ENCODE measurements at regions not wholly inside any gene's neighbourhood (a gene's known extent, or its start where the extent isn't known, plus 50 kb on each side); places are given as distances from the start of the nearest gene placed in this dataset.

DNA sequence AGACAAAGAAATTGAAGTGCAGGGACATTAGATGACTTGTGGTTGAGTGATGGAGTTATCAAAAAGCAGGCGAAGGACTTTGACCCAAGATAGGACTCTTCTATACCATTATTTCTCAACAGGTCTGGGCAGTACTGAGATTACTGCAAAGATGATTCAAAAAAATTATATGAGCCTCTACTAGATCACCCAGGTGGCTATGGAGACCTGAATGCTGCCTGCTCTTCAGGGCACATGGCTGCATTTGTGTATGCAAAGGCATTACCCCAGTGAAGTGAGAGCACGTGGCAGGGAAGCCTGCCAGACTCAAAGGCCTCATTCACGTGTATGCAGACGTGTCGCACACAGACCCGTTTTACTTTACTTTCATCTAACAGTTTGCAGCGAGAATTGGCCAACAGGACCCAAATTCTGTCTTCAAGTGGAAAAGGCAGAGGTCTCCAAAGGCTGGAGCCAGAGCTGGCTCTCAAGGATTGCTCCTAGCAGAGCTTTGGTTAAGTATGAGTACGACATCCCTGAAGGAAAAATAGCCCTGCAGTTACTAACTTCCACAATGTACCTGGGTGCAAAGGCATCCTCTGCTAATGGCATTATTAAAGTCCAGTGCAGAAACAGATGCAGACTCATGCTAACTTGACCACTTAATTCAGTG is 113.8 kb upstream of the ARMC2 start:
- TF ChIP-seq, protein P1, sequence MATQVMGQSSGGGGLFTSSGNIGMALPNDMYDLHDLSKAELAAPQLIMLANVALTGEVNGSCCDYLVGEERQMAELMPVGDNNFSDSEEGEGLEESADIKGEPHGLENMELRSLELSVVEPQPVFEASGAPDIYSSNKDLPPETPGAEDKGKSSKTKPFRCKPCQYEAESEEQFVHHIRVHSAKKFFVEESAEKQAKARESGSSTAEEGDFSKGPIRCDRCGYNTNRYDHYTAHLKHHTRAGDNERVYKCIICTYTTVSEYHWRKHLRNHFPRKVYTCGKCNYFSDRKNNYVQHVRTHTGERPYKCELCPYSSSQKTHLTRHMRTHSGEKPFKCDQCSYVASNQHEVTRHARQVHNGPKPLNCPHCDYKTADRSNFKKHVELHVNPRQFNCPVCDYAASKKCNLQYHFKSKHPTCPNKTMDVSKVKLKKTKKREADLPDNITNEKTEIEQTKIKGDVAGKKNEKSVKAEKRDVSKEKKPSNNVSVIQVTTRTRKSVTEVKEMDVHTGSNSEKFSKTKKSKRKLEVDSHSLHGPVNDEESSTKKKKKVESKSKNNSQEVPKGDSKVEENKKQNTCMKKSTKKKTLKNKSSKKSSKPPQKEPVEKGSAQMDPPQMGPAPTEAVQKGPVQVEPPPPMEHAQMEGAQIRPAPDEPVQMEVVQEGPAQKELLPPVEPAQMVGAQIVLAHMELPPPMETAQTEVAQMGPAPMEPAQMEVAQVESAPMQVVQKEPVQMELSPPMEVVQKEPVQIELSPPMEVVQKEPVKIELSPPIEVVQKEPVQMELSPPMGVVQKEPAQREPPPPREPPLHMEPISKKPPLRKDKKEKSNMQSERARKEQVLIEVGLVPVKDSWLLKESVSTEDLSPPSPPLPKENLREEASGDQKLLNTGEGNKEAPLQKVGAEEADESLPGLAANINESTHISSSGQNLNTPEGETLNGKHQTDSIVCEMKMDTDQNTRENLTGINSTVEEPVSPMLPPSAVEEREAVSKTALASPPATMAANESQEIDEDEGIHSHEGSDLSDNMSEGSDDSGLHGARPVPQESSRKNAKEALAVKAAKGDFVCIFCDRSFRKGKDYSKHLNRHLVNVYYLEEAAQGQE (IDR thresholded peaks at IDR 0.05; ENCODE audit: borderline replicate concordance) = no peak
- no peak for TF ChIP-seq EP300 (conservative IDR thresholded peaks at IDR 0.05; ENCODE audit: poor library complexity, severe bottlenecking)
- TF ChIP-seq EZH2 (IDR thresholded peaks at IDR 0.05; ENCODE audit: borderline replicate concordance, insufficient read depth, low read length, poor library complexity, severe bottlenecking) = no peak
- TF ChIP-seq POLR2AphosphoS5 (IDR thresholded peaks at IDR 0.05) = no peak
- TF ChIP-seq MXI1 (conservative IDR thresholded peaks at IDR 0.05; ENCODE audit: poor library complexity, severe bottlenecking) = no peak
- no peak for TF ChIP-seq TAF1 (IDR thresholded peaks at IDR 0.05; ENCODE audit: low read depth)
- TF ChIP-seq RAD21 (conservative IDR thresholded peaks at IDR 0.05) = no peak
- TF ChIP-seq SMC3 (conservative IDR thresholded peaks at IDR 0.05; ENCODE audit: poor library complexity) = no peak
- TF ChIP-seq, protein P2, sequence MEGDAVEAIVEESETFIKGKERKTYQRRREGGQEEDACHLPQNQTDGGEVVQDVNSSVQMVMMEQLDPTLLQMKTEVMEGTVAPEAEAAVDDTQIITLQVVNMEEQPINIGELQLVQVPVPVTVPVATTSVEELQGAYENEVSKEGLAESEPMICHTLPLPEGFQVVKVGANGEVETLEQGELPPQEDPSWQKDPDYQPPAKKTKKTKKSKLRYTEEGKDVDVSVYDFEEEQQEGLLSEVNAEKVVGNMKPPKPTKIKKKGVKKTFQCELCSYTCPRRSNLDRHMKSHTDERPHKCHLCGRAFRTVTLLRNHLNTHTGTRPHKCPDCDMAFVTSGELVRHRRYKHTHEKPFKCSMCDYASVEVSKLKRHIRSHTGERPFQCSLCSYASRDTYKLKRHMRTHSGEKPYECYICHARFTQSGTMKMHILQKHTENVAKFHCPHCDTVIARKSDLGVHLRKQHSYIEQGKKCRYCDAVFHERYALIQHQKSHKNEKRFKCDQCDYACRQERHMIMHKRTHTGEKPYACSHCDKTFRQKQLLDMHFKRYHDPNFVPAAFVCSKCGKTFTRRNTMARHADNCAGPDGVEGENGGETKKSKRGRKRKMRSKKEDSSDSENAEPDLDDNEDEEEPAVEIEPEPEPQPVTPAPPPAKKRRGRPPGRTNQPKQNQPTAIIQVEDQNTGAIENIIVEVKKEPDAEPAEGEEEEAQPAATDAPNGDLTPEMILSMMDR (IDR thresholded peaks at IDR 0.05; ENCODE audit: poor library complexity, severe bottlenecking) = no peak
- H3F3A ChIP-seq (ENCODE audit: insufficient read depth, low read length, poor library complexity, severe bottlenecking) = no peaks in the 10 kb centered on the region
- no peak overlapping the region for H2AFZ ChIP-seq (ENCODE audit: low read depth, low read length)
- no peak overlapping the region for H3K9ac ChIP-seq (ENCODE audit: low read length)
- H3K79me2 ChIP-seq (replicated peaks; ENCODE audit: insufficient read depth, low read length) = no peaks in the 10 kb centered on the region
- H3K9me2 ChIP-seq (ENCODE audit: insufficient read depth, low read length) = no peaks in the 10 kb centered on the region
- no peaks in the 10 kb centered on the region for H4K20me1 ChIP-seq (ENCODE audit: insufficient read depth)
- H3K36me3 ChIP-seq (ENCODE audit: insufficient read depth, low read length) = no peaks in the 10 kb centered on the region
- H3K4me2 ChIP-seq (ENCODE audit: low read length) = no peak overlapping the region
- H3K4me3 ChIP-seq (ENCODE audit: low read length) = no peak overlapping the region
- no peaks in the 10 kb centered on the region for H3K9me3 ChIP-seq (ENCODE audit: low read length)
- no peak overlapping the region for H3K27ac ChIP-seq (ENCODE audit: low read length)
- H3K27me3 ChIP-seq (ENCODE audit: insufficient read depth, low read depth, low read length) = no peaks in the 10 kb centered on the region

DNA sequence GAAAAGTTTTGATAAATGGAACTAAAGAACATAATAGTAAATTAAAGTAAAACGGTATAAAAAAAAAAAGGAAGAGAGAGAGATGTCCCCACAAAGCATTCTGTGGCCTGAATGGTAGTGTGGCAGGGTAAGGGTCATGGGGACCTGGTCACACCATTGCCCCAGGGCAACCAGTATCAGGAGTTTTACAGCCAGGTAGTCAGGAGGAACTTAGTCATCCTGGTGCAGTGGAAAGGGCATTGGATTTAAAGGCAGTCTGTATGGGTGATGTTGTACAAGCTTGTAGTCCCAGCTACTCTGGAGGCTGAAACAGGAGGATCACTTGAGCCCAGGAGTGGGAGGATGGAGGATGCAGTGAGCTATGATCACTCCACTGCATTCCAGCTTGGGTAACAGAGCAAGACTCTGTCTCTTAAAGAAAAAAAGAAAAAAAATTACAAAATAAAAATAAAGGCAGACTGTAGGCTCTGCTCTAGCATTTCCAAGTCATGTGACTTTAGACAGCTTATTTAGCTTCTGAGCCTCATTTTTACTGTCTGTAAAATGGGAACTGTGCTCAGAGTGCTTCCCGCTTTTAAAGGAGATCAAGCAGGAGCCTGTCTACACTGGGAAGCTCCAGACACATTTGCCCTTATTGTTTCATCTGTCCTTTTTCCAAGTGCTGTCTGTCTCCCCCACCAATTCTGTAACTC is 112.8 kb upstream of the ARMC2 start:
- Histone ChIP-seq H3K9me3 (ENCODE audit: low read length) (no peaks in the 10 kb centered on the region), H3K4me3 (ENCODE audit: low read length) (no peak overlapping the region), H3K9me2 (ENCODE audit: insufficient read depth, low read length) (no peaks in the 10 kb centered on the region), H4K20me1 (ENCODE audit: insufficient read depth) (no peaks in the 10 kb centered on the region), H3F3A (ENCODE audit: insufficient read depth, low read length, poor library complexity, severe bottlenecking) (no peaks in the 10 kb centered on the region), H3K27me3 (ENCODE audit: insufficient read depth, low read depth, low read length) (no peaks in the 10 kb centered on the region), H3K79me2 (replicated peaks; ENCODE audit: insufficient read depth, low read length) (no peaks in the 10 kb centered on the region), H2AFZ (ENCODE audit: low read depth, low read length) (no peak overlapping the region), H3K27ac (ENCODE audit: low read length) (no peak overlapping the region), H3K4me2 (ENCODE audit: low read length) (no peak overlapping the region), H3K9ac (ENCODE audit: low read length) (no peak overlapping the region), H3K36me3 (ENCODE audit: insufficient read depth, low read length) (no peaks in the 10 kb centered on the region)
- TF ChIP-seq, protein P2 (IDR thresholded peaks at IDR 0.05; ENCODE audit: poor library complexity, severe bottlenecking) = no peak
- TF ChIP-seq EP300 (conservative IDR thresholded peaks at IDR 0.05; ENCODE audit: poor library complexity, severe bottlenecking) (no peak), EZH2 (IDR thresholded peaks at IDR 0.05; ENCODE audit: borderline replicate concordance, insufficient read depth, low read length, poor library complexity, severe bottlenecking) (no peak), POLR2AphosphoS5 (IDR thresholded peaks at IDR 0.05) (no peak), RAD21 (conservative IDR thresholded peaks at IDR 0.05) (no peak), SMC3 (conservative IDR thresholded peaks at IDR 0.05; ENCODE audit: poor library complexity) (no peak), TAF1 (IDR thresholded peaks at IDR 0.05; ENCODE audit: low read depth) (no peak), MXI1 (conservative IDR thresholded peaks at IDR 0.05; ENCODE audit: poor library complexity, severe bottlenecking) (no peak)
- TF ChIP-seq, protein P1 (IDR thresholded peaks at IDR 0.05; ENCODE audit: borderline replicate concordance) = no peak

Measured in neural cell (in vitro differentiated cells).